Activated naive CD4-positive, alpha-beta T cell (primary cell): ENCODE measurements at regions not wholly inside any gene's neighbourhood (a gene's known extent, or its start where the extent isn't known, plus 50 kb on each side); places are given as distances from the start of the nearest gene placed in this dataset.

Experiments
- DNase-seq, 4 experiments: peaks; one replicate each; lab custom pipeline; 2025; lab: John Stamatoyannopoulos, UW

DNA sequence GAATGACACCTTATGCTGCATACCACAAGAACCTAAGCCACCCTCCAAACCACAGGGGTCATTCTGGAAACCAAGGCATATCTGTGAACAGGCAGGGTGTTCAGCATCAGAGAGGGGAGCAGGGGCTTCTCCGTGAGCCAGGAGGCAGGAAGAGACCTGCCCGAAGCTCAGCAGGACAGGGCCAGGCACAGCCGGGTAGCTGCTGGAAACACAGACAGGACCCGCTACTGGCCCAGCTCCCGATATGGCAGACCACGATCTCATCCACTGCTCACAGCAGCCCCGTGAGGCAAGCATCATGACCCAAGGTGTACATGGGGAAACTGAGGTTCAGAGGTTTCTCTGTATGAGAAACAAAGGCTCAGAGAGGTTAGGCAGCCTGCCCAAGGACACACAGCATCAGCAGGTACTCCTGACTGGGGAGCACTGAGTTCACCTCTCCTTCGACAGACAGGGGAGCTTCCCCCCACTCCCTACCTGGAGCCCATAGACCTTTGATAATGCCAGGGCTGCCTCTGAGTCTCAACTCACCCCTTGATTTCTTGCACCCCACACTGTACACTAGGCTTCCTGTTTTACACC lies 317.7 kb downstream of the MATN1 start:
- no peak for DNase-seq

DNA sequence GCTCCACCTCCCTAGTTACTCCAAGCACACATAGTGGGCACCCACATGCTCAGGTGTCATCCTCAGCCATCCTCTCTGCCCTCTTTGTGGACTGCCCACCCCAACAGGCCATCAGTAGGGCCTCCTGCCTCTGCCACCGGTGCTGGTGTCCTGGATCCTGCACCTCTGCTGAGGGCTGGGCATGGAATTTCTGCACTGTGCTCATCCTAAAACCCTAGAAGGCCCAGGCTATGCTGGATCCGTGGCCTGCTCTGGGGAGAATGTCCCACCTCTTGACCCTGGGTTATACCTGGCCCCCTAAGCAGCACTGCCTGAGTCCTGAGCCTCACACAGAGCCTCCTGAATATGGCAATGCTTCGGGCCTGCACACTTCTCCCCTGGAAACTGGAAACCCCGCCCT lies 318.3 kb downstream of the MATN1 start:
- DNase-seq, result no peak

DNA sequence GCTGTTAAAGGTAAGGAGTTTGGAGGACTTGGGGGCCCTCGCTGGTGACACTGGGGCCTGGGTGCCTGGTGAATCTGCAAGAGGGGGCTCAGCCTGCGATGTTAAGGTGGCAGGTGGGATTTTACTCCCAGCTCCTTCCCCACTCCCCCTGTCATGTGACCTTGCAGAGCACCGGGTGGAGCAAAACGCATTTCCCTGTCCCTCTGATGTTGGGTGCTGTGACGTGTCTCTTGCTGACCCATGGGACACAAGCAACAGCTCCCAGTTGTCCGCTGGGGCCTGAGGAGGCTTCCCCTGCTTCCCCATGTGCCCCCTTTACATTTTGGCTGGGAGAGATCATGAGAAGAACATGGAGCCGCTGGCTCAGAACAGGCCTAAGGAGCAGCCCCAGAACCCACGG lies 319.0 kb downstream of the MATN1 start:
- DNase-seq, result no peak

GRCh38 chr1:30403726-30404125 lies 319.7 kb downstream of the MATN1 start:
- no peak for DNase-seq

DNA sequence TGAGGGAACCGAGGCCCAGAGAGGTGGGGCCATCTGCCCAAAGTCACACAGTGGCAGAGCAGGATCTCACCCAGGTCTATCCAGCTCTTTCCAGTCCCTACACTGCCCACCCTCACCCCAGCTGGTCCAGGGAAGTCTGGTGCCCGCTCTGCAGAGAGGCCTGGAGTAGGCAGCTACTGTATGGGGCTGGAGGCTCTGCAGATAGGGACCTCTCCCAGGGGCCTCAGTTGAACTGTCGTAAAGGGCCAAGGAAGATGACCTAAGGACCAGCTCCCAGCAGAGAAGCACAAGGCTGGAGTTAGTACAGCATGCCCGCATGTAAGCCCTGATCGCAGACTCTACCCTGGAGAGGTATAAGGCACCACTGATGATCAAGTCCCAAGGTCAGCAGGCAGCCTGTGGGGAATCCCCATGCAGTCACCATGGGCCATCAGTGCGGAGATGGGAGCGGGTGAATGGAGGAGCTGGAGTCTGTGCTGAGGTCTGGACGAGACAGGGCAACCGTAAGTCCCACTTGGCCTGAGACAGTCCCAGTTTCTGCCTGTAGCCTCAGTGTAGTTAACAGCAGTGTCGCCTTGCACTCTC lies 320.2 kb downstream of the MATN1 start:
- no peak for DNase-seq

DNA sequence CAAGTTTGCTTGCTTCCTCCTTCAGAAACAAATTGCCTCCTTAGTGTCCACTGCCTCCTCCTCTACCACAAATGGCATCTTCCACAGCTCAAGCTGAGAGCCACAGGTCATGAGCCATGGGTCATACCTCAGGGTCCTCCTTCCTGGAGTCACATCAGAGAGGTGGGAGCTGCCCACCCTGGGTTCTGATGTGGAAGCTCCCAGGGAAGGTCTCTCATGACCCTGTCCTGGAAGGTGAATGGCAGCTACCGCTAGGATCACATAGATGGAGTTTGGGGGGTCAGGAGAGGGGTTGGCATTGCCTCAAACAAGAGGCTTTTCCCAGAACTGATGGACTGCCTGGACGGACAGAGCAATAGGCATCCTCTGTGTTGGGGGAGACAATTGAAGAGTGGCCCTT lies 321.4 kb downstream of the MATN1 start:
- DNase-seq, result no peak

GRCh38 chr1:30400507-30400906 lies 322.9 kb downstream of the MATN1 start:
- no peak for DNase-seq

DNA sequence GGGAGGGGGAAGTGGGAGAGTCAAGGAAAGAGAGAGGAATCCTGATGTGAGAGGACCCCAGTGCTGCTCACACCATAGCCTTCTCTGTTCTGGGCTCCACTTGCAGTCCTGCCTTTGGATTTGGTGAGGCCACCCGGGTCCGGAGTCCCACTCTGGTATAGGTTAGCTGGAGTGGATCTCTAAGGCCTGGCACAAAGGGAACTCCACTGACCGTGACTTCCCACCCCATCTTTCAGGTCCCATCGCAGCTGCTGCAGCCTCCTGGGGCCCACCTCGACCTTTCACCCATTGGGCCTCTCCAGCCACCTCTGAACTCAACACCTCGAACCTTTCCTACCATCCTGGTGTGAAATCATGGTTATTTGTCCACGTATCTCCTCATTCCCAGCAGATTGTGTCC lies 324.4 kb downstream of the MATN1 start:
- DNase-seq, result no peak

DNA sequence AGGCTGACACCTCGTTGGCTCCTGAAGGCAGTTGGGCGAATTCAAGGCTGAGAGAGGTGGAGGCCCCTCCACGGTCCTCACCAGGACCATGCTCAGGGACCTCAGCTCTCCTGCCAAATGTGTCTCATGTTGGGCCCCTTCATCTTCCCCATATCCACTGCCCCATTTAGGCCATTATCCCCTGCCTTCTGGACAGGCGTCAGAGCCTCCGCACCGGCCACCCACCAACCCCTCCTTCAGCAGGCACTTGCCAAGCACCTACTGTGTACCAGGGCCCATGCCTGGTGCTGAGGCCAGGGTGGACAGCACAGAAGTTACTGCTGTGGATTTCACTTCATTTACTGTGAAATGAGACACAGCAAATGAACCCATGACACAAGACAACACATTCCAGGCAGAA lies 325.8 kb downstream of the MATN1 start:
- DNase-seq, result no peak

- no peak for DNase-seq
These were observed 327.8 kb downstream of the MATN1 start for GRCh38 chr1:30395631-30396030.

GRCh38 chr1:30388386-30388785 lies 335.0 kb downstream of the MATN1 start:
- DNase-seq, result no peak

DNA sequence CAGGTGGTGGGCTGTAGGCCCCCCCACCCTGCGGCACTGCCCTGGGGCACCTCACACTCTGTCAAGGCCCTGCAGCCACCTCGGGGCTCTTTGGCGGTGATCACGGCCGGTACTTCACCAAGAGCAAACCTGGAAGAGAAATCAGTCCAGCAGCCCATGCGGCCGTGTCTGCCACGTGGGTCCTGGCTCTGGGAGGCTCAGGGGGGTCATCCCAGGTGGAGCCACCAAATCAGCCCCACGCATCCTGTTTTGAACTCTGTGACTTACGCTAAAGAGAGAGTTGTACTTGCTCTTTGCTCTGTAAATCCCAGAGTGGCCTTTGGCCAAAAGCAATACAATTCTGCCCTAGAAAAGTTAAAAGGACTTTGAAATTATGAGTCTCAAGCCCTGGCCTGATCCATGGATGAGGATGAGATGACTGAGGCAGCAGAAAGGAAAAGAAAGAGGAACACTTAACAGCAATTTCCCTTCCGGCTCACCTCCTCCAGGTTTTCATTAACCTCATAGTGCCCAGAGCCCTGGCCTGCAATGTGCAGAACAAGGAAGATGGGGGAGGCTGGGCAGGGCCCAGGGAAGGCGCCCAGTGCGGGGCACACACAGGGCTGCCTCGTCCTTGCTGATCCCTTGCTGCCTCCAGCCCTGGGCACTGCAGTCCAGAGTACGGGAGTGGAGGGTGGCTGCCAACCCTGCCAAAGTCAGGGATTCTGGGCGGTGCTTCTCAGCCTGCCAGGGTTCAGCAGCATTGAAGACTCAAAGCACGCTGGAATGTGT lies 337.0 kb downstream of the MATN1 start:
- no peak for DNase-seq

DNA sequence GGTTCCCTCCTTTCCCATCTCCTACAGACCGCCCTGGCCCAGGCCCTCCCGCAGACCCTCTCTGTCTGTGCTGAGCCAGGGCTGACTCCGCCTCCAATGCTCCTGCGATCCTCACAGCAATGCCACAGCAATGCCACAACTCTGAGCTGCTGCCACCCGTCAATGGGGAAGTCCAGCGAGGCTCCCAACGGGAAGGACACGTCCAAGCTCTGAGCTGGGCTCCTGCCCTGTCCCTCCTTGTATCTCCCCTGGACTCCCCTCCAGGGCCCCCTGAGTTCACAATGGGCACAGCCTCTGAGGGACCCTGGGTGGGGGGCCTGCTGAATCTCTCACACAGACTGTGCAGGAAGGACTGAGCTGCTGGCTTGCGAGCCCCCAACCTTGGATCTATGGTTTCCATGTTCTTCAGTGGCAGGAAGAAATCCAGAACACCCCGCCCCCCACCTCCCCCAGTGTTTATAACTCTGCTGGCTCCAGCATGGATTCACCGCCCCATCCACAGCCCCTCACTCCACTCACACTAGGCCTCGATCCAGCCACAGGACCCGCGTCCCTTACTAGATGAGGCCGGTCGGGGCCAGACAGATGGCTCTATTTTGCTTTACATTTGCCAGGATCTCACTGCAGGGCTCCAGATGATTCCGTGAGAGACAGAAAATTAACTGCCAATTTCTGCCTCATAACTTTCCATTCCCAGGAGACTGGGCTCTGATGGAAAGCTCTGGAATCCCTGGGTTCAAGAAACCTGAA lies 338.0 kb downstream of the MATN1 start:
- DNase-seq, result no peak

- DNase-seq, result no peak
These were observed 338.8 kb downstream of the MATN1 start for GRCh38 chr1:30384286-30385245.

GRCh38 chr1:30383221-30383711 lies 340.1 kb downstream of the MATN1 start:
- no peak for DNase-seq

DNA sequence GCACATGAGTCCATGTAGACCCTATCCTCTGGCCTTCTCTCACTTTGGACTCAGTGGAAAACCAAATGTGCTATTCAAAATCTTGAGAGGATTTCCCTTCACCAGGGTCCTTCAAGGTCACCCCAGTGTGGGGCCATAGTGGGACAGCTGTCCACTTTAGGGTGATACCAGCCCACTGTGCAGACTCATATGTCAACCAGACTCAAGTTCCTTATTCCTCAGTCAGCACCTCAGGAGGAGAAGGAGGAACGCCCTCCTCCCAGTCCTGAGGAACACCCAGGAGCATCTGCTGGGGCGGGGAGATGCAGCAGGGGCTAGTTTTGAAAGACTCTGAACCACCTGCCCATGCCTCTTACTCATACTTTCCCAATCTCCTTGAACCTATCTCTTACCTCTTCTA lies 340.9 kb downstream of the MATN1 start:
- DNase-seq, result no peak

- no peak for DNase-seq
These were observed 341.6 kb downstream of the MATN1 start for GRCh38 chr1:30381671-30382365.

DNA sequence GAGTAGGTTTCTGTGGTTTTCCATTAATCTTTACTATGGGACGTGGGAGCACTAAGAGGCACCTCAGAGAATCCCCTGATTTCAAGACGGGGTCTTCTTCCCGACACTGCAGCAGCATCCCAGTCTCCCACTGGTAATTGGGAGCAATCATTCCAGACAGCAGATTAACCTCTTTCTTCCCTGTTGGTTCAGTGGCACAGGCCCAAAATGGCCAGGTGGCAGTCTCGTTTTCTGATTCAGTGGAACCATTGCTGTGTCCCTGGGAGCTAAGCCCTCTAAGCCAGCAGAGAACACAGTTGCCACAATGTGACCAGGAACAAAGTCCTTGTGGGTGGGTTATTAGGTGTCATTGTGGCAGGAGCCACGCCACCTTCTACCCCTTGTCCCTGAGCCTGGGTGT lies 342.1 kb downstream of the MATN1 start:
- DNase-seq, result no peak

GRCh38 chr1:30380625-30380984 lies 342.8 kb downstream of the MATN1 start:
- DNase-seq, result peak in 1 of 4 experiments; percentile 10

GRCh38 chr1:30379684-30380624 lies 343.4 kb downstream of the MATN1 start:
- DNase-seq, result peak in 1 of 4 experiments; percentile 15
